ENCODE measurements at regions not wholly inside any gene's neighbourhood (a gene's known extent, or its start where the extent isn't known, plus 50 kb on each side); places are given as distances from the start of the nearest gene placed in this dataset.
"Not testable (repeated sequence)": the region's sequence is repeated elsewhere in the genome, so short reads cannot be mapped to it uniquely, and the experiment has no call there.

GRCh38 chr17:15802917-15803316 is 70.8 kb downstream of the TBC1D26 start:
- not testable (repeated sequence) for DNase-seq (ENCODE audit: low read depth, low spot score)

GRCh38 chr17:15806825-15807224 is 74.7 kb downstream of the TBC1D26 start:
- not testable (repeated sequence) for DNase-seq (ENCODE audit: low read depth, low spot score)

- not testable (repeated sequence) for DNase-seq (ENCODE audit: low read depth, low spot score)
These were observed 81.3 kb downstream of the TBC1D26 start for GRCh38 chr17:15813388-15813787.

GRCh38 chr17:15814003-15814402 is 81.9 kb downstream of the TBC1D26 start:
- not testable (repeated sequence) for DNase-seq (ENCODE audit: low read depth, low spot score)

DNA sequence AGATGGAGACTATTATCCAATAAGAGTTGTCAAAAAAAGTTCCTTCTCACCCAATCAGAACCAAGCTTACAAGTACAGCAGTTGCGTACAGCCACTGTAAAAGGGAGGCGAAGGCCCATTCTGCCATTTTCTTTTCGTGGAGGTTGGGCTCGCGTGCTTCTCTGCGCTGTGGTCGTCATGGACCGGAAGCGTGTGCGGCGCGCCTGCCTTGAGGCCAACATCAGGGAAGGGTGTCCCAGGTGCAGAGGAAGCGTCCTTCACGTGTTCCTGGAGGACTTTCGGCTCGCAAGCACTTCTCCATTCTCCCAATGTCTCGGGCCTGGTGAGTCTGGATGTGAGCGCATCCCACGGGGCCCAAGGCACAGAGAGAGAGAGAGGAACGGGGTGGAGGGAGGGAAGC is 85.8 kb downstream of the TBC1D26 start:
- not testable (repeated sequence) for DNase-seq (ENCODE audit: low read depth, low spot score)

- DNase-seq (ENCODE audit: low read depth, low spot score) = not testable (repeated sequence)
These were observed 90.2 kb downstream of the TBC1D26 start for GRCh38 chr17:15822280-15822679.

- DNase-seq (ENCODE audit: low read depth, low spot score) = peak; percentile 33
These were observed 96.7 kb downstream of the TBC1D26 start for GRCh38 chr17:15828727-15829314.

GRCh38 chr17:15830221-15830620 is 98.1 kb downstream of the TBC1D26 start:
- not testable (repeated sequence) for DNase-seq (ENCODE audit: low read depth, low spot score)

DNA sequence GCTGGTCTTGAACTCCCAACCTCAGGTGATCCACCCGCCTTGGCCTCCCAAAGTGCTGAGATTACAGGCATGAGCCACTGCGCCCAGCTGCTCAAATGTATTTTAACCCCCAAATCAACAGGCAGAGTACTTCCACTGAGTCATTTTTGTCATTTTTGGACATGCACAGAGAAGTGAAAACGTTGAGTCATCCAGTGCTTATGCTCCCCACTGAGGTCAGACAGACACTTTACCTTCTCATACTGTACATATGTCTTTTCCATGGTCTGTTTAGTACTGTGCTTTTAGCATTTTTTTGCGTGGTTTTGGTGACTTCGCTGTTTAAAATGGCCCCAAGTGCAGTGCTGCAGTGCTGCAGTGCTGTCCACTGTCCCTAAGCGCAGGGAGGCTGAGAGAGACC is 99.1 kb downstream of the TBC1D26 start:
- not testable (repeated sequence) for DNase-seq (ENCODE audit: low read depth, low spot score)

- DNase-seq (ENCODE audit: low read depth, low spot score) = not testable (repeated sequence)
These were observed 100.9 kb downstream of the TBC1D26 start for GRCh38 chr17:15832921-15833480.

DNA sequence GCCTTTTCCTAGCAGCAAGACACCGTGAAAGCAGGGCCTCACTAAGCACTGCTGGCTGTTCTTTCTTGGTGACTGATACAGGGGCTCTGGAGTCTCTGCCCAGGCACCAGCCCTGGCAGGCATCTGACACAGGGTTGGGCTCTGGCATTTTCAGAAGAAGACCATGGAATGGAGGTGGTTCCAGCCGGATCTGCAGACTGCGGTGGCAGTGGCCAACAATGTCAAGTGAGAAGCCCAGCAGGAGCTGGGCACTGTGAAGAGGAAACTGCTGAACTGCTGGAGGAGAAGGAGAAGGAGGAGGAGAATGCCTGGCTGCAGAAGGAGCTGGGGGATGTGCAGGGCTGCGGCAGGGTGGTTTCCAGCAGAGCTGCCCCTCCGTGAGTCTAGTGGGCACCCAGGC is 101.8 kb downstream of the TBC1D26 start:
- not testable (repeated sequence) for DNase-seq (ENCODE audit: low read depth, low spot score)

GRCh38 chr17:15835481-15835880 is 103.4 kb downstream of the TBC1D26 start:
- not testable (repeated sequence) for DNase-seq (ENCODE audit: low read depth, low spot score)

- not testable (repeated sequence) for DNase-seq (ENCODE audit: low read depth, low spot score)
These were observed 104.3 kb downstream of the TBC1D26 start for GRCh38 chr17:15836249-15836982.

DNA sequence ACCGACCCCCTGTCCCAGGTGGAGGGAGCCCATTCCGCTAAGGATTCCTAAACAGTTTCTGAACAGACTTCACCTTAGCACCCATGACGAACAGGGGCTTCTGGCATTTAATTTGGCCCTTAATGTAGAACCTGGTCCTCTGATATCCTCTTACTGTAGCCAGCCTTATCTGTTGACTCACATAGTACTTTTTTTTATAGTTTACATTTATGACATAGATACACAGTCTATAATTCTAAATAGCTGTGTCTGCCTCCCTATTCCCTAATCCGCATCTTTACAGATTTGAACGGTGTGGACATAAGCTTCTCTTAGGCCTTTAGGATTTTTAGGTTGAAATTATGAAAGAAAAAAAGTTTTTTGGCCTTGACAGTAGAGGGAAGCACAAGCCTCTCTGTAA is 104.9 kb downstream of the TBC1D26 start:
- DNase-seq (ENCODE audit: low read depth, low spot score) = not testable (repeated sequence)

GRCh38 chr17:15847447-15848229 is 97.3 kb upstream of the ADORA2B start:
- not testable (repeated sequence) for DNase-seq (ENCODE audit: low read depth, low spot score)

GRCh38 chr17:15849054-15849453 is 95.9 kb upstream of the ADORA2B start:
- DNase-seq (ENCODE audit: low read depth, low spot score) = peak; percentile 12

DNA sequence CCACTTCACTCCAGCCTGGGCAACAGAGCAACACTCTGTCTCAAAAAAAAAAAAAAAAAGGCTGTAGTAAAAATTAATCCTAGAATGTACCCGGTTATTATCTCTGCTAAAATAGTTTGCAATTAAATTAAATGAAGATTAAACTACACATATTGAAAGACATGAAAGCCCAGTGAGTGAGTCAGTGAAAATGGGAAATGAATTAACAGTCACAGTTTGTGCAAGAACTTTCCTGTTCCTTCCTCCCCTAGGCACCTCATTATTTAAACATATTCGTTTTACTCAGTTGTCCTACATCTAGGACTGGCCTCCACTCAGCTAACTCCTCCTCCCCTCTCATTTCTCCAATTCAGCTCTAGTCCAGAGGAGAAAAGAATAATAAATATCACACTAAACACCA is 94.9 kb upstream of the ADORA2B start:
- not testable (repeated sequence) for DNase-seq (ENCODE audit: low read depth, low spot score)

- DNase-seq (ENCODE audit: low read depth, low spot score) = not testable (repeated sequence)
These were observed 94.2 kb upstream of the ADORA2B start for GRCh38 chr17:15850687-15851086.

GRCh38 chr17:15852863-15853262 is 92.1 kb upstream of the ADORA2B start:
- DNase-seq (ENCODE audit: low read depth, low spot score) = not testable (repeated sequence)

DNA sequence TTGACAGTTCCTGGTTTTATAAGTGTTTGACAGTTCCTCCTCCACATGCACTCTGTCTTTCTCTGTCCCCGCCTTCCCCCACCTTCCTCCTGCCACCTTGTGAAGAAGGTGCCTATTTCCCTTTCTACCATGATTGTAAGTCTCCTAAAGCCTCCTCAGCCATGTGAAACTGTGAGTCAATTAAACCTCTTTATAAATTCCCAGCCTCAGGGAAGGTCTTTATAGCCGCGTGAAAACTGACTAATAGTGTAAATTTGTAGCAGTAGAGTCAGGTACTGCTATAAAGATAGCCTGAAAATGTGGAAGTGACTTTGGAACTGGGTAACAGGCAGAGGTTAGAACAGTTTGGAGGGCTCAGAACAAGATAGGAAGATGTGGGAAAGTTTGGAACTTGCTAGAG is 88.7 kb upstream of the ADORA2B start:
- not testable (repeated sequence) for DNase-seq (ENCODE audit: low read depth, low spot score)

DNA sequence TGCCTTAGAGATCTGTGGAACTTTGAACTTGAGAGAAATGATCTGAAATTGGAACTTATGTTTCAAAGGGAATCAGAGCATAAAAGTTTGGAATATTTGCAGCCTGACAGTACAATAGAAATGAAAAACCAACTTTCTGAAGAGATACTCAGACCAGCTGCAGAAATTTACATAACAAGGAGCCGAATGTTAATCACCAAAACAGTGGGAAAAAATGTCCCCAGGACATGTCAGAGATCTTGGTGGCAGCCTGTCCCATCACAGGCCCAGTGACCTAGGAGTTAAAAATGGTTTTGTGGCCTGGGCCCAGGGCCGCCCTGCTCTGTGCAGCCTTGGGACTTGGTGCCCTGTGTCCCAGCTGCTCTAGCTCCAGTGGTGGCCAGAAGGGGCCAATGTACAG is 88.2 kb upstream of the ADORA2B start:
- DNase-seq (ENCODE audit: low read depth, low spot score) = not testable (repeated sequence)

DNA sequence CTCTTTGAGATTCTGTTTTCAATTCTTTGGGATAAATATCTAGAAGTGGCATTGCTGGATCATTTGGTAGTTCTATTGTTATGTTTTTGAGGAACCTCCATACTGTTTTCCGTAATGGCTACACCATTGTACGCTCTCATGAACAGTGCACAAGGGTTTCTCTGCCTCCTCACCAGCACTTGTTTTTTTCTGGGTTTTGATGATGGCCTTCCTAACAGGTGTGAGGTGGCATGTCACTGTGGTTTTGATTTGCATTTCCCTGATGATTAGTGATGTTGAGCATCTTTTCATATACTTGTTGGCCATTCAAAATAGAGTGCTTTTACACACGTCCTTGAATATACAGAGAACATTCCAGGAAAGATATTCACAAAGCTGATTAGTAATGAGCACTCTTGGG is 86.8 kb upstream of the ADORA2B start:
- not testable (repeated sequence) for DNase-seq (ENCODE audit: low read depth, low spot score)

Measured in activated CD4-positive, CD25-positive, alpha-beta regulatory T cell treated with anti-CD3 and anti-CD28 coated beads, Interleukin-2, amount 50 U/mL, for 16 hours (primary cell).